ENCODE measurements at regions not wholly inside any gene's neighbourhood (a gene's known extent, or its start where the extent isn't known, plus 50 kb on each side); places are given as distances from the start of the nearest gene placed in this dataset.

GRCh38 chr2:14815201-14815600 lies 182.7 kb downstream of the LRATD1 start:
- Mint-ChIP-seq H3K27ac (ENCODE audit: unreplicated experiment) (no peak overlapping the region), H3K4me1 (ENCODE audit: low read depth) (no peaks in the 10 kb centered on the region), H3K27me3 (ENCODE audit: low read depth) (no peaks in the 10 kb centered on the region), H3K4me3 (ENCODE audit: unreplicated experiment) (no peak overlapping the region), H3K9me3 (ENCODE audit: low read depth) (peaks cover 12% of the 10 kb centered on the region), H3K36me3 (ENCODE audit: low read depth) (no peaks in the 10 kb centered on the region)
- TF ChIP-seq CTCF (IDR thresholded peaks at IDR 0.05), result no peak
- no peak for DNase-seq (ENCODE audit: low spot score)

GRCh38 chr2:14816069-14817060 lies 183.8 kb downstream of the LRATD1 start:
- Mint-ChIP-seq H3K4me3 (ENCODE audit: unreplicated experiment) (no peak overlapping the region), H3K36me3 (ENCODE audit: low read depth) (no peaks in the 10 kb centered on the region), H3K9me3 (ENCODE audit: low read depth) (peaks cover 9% of the 10 kb centered on the region), H3K27ac (ENCODE audit: unreplicated experiment) (no peak overlapping the region), H3K27me3 (ENCODE audit: low read depth) (no peaks in the 10 kb centered on the region), H3K4me1 (ENCODE audit: low read depth) (no peaks in the 10 kb centered on the region)
- TF ChIP-seq CTCF (IDR thresholded peaks at IDR 0.05), result no peak
- no peak for DNase-seq (ENCODE audit: low spot score)

- Mint-ChIP-seq H3K27ac (ENCODE audit: unreplicated experiment) (no peak overlapping the region), H3K36me3 (ENCODE audit: low read depth) (no peaks in the 10 kb centered on the region), H3K27me3 (ENCODE audit: low read depth) (no peaks in the 10 kb centered on the region), H3K4me1 (ENCODE audit: low read depth) (no peaks in the 10 kb centered on the region), H3K4me3 (ENCODE audit: unreplicated experiment) (no peak overlapping the region), H3K9me3 (ENCODE audit: low read depth) (peaks cover 5% of the 10 kb centered on the region)
- DNase-seq (ENCODE audit: low spot score), result no peak
- no peak for TF ChIP-seq CTCF (IDR thresholded peaks at IDR 0.05)
These were observed 185.3 kb downstream of the LRATD1 start for GRCh38 chr2:14817848-14818247.

- Mint-ChIP-seq H3K36me3 (ENCODE audit: low read depth) (no peaks in the 10 kb centered on the region), H3K4me3 (ENCODE audit: unreplicated experiment) (no peak overlapping the region), H3K27me3 (ENCODE audit: low read depth) (no peaks in the 10 kb centered on the region), H3K4me1 (ENCODE audit: low read depth) (no peaks in the 10 kb centered on the region), H3K27ac (ENCODE audit: unreplicated experiment) (no peak overlapping the region), H3K9me3 (ENCODE audit: low read depth) (no peaks in the 10 kb centered on the region)
- no peak for DNase-seq (ENCODE audit: low spot score)
- TF ChIP-seq CTCF (IDR thresholded peaks at IDR 0.05), result no peak
These were observed 194.0 kb downstream of the LRATD1 start for GRCh38 chr2:14826518-14826917.

GRCh38 chr2:14827226-14828023 lies 194.9 kb downstream of the LRATD1 start:
- no peak for TF ChIP-seq CTCF (IDR thresholded peaks at IDR 0.05)
- Mint-ChIP-seq H3K27me3 (ENCODE audit: low read depth) (no peaks in the 10 kb centered on the region), H3K36me3 (ENCODE audit: low read depth) (no peaks in the 10 kb centered on the region), H3K27ac (ENCODE audit: unreplicated experiment) (no peak overlapping the region), H3K9me3 (ENCODE audit: low read depth) (no peaks in the 10 kb centered on the region), H3K4me1 (ENCODE audit: low read depth) (no peaks in the 10 kb centered on the region), H3K4me3 (ENCODE audit: unreplicated experiment) (no peak overlapping the region)
- DNase-seq (ENCODE audit: low spot score), result no peak

Data from chondrocyte (in vitro differentiated cells).